ENCODE measurements at regions not wholly inside any gene's neighbourhood (a gene's known extent, or its start where the extent isn't known, plus 50 kb on each side); places are given as distances from the start of the nearest gene placed in this dataset.
A peak's percentile ranks its signal among the peaks of the same experiment; 100 is the strongest.

DNA sequence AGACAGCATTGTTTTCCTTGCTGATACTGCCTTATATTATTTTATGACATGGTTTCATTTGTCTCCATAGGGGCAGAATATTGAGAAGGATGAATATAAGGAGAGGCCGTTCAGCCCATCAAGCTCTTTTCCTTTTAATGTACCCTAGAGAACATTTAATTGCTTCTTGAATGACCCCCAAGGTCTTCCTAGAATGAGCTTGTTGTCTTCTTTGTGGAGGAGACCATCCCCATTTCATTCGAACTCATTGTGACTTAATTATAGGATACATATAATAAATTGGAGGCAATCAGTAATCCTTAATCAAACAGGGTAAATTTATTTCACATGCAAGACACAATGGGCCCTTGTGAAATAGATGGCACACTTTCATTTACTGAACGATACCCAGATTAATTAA lies 231.3 kb downstream of the MDFIC start:
- intact Hi-C loops (cut with DNase I), result no loop called here

GRCh38 chr7:115146148-115146547 lies 224.3 kb downstream of the MDFIC start:
- H3K27me3 ChIP-seq, result no peaks in the 10 kb centered on the region
- TF ChIP-seq CTCF (IDR thresholded peaks at IDR 0.05), result no peak
- no peak for TF ChIP-seq POLR2A (IDR thresholded peaks at IDR 0.05)
- DNase-seq (no peak), ATAC-seq (no peak)
- H3K4me3 ChIP-seq, result no peak overlapping the region
- intact Hi-C loops (cut with DNase I), result no loop called here
- no peaks in the 10 kb centered on the region for H3K9me3 ChIP-seq
- no peaks in the 10 kb centered on the region for H3K36me3 ChIP-seq
- no peak overlapping the region for H3K27ac ChIP-seq
- H3K4me1 ChIP-seq, result no peaks in the 10 kb centered on the region
- 87 to 92% (median 91%) methylated on average over 3 of the region's 3 CpGs for WGBS, 4 donors

More for the DNA sequence above, 231.3 kb downstream of the MDFIC start:
- ATAC-seq (no peak), DNase-seq (no peak)
- TF ChIP-seq POLR2A (IDR thresholded peaks at IDR 0.05), result no peak
- TF ChIP-seq CTCF (IDR thresholded peaks at IDR 0.05), result no peak
- Histone ChIP-seq H3K27me3 (no peaks in the 10 kb centered on the region), H3K36me3 (no peaks in the 10 kb centered on the region), H3K4me3 (no peak overlapping the region), H3K27ac (no peak overlapping the region), H3K4me1 (no peaks in the 10 kb centered on the region), H3K9me3 (no peaks in the 10 kb centered on the region)
- WGBS, 4 donors, result 92 to 96% (median 94%) methylated on average over 3 of the region's 3 CpGs

- Histone ChIP-seq H3K4me3 (no peak overlapping the region), H3K36me3 (no peaks in the 10 kb centered on the region), H3K27ac (no peak overlapping the region), H3K4me1 (no peaks in the 10 kb centered on the region), H3K27me3 (no peaks in the 10 kb centered on the region), H3K9me3 (no peaks in the 10 kb centered on the region)
- 51 to 63% (median 58%) methylated on average over 2 of the region's 2 CpGs for WGBS, 4 donors
- DNase-seq, result no peak
- peak in 2 of 4 donors; percentile 38 to 68 for ATAC-seq
- intact Hi-C loops (cut with DNase I), result no loop called here
- TF ChIP-seq CTCF (IDR thresholded peaks at IDR 0.05) (no peak), POLR2A (IDR thresholded peaks at IDR 0.05) (no peak)
These were observed 223.6 kb downstream of the MDFIC start for GRCh38 chr7:115145512-115145911.

- intact Hi-C loops (cut with DNase I), result loop anchor here in 1 of 10 donors (5.0 kb wide), 1 partner anchor 216 kb away; the partner anchor contains the start of gene MDFIC
- no peaks in the 10 kb centered on the region for H3K27me3 ChIP-seq
- WGBS, 4 donors, result 97 to 100% (median 98%) methylated on average over 1 of the region's 1 CpG
- DNase-seq (no peak), ATAC-seq (no peak)
- no peak for TF ChIP-seq POLR2A (IDR thresholded peaks at IDR 0.05)
- no peak for TF ChIP-seq CTCF (IDR thresholded peaks at IDR 0.05)
- no peak overlapping the region for H3K4me3 ChIP-seq
- H3K4me1 ChIP-seq, result peaks cover 0 to 18% (median 0%) of the 10 kb centered on the region in 12 donors
- no peaks in the 10 kb centered on the region for H3K36me3 ChIP-seq
- H3K9me3 ChIP-seq, result no peaks in the 10 kb centered on the region
- no peak overlapping the region for H3K27ac ChIP-seq
These were observed 215.9 kb downstream of the MDFIC start for GRCh38 chr7:115137816-115138215.

Measured in heart left ventricle (tissue), 16 donors.